ENCODE measurements at regions not wholly inside any gene's neighbourhood (a gene's known extent, or its start where the extent isn't known, plus 50 kb on each side); places are given as distances from the start of the nearest gene placed in this dataset.
"Not testable (repeated sequence)": the region's sequence is repeated elsewhere in the genome, so short reads cannot be mapped to it uniquely, and the experiment has no call there.

- TF ChIP-seq, protein P1, sequence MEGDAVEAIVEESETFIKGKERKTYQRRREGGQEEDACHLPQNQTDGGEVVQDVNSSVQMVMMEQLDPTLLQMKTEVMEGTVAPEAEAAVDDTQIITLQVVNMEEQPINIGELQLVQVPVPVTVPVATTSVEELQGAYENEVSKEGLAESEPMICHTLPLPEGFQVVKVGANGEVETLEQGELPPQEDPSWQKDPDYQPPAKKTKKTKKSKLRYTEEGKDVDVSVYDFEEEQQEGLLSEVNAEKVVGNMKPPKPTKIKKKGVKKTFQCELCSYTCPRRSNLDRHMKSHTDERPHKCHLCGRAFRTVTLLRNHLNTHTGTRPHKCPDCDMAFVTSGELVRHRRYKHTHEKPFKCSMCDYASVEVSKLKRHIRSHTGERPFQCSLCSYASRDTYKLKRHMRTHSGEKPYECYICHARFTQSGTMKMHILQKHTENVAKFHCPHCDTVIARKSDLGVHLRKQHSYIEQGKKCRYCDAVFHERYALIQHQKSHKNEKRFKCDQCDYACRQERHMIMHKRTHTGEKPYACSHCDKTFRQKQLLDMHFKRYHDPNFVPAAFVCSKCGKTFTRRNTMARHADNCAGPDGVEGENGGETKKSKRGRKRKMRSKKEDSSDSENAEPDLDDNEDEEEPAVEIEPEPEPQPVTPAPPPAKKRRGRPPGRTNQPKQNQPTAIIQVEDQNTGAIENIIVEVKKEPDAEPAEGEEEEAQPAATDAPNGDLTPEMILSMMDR (conservative IDR thresholded peaks at IDR 0.05) = no peak
- no peak for TF ChIP-seq ZFX (IDR thresholded peaks at IDR 0.05)
- no peak overlapping the region for H3K27ac ChIP-seq
These were observed 617.3 kb upstream of the GOT2 start for GRCh38 chr16:59351305-59351903.

- TF ChIP-seq ZFX (IDR thresholded peaks at IDR 0.05) = no peak
- TF ChIP-seq, protein P1 (conservative IDR thresholded peaks at IDR 0.05) = no peak
- H3K27ac ChIP-seq = no peak overlapping the region
These were observed 616.6 kb upstream of the GOT2 start for GRCh38 chr16:59350670-59351069.

DNA sequence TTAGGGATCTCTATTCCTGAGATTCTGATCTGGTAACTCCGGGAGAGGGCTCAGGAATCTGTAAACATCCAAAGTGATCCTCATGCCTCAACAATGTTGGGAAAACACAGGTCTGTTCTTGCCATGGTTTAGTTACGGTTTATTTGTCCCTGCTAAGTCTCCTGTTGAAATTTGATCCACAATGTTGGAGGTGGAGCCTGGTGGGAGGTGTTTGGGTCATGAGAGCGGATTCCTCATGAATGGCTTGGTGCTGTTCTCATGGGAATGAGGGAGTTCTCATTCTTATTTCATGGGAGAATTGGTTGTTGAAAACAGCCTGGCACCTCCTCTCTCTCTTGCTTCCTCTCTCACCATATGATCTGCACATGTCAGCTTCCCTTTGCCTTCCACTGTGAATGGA, 608.6 kb upstream of the GOT2 start:
- H3K27ac ChIP-seq = no peak overlapping the region
- TF ChIP-seq, protein P1 (conservative IDR thresholded peaks at IDR 0.05) = no peak
- TF ChIP-seq ZFX (IDR thresholded peaks at IDR 0.05) = no peak

DNA sequence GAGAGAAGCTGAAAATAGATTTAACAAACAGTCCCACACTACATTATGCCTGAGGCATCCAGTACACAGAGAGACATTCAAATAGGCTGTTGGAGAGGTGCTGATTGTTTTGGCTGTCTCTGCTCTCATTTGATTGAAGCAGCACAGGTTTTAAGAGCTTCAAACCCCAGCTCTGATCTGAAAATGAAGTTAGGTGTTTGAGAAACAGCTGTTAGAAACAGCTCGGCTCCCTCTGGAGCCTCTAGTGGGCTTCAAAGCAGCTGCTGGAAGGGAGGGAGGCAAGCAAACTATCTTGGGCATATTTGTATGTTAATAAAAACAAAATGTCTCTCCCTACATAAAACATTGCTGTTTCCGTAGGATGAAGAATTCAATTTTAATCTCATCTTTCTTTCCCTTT, 607.3 kb upstream of the GOT2 start:
- no peak for TF ChIP-seq ZFX (IDR thresholded peaks at IDR 0.05)
- TF ChIP-seq, protein P1 (conservative IDR thresholded peaks at IDR 0.05) = no peak
- no peak overlapping the region for H3K27ac ChIP-seq

DNA sequence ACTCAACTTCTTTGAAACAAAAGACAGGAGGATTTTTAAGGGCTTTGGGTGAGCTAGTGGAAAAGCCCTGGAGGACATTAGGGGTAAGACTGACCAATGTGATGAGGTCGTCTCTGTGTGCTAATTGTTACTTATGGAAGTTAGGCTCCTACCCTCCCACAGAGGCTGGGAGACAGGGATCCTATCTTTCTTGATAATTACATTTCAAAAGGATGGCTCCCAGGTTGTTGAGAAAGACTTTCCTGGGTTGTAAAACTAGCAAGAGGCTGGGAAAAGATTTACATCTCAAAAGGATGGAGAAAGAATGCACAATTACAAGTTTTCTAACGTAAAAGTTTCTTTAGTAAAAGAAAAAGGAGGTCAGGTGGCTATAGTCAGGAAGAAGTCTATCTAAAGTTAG, 605.8 kb upstream of the GOT2 start:
- no peak overlapping the region for H3K27ac ChIP-seq
- TF ChIP-seq ZFX (IDR thresholded peaks at IDR 0.05) = no peak
- TF ChIP-seq, protein P1 (conservative IDR thresholded peaks at IDR 0.05) = no peak

DNA sequence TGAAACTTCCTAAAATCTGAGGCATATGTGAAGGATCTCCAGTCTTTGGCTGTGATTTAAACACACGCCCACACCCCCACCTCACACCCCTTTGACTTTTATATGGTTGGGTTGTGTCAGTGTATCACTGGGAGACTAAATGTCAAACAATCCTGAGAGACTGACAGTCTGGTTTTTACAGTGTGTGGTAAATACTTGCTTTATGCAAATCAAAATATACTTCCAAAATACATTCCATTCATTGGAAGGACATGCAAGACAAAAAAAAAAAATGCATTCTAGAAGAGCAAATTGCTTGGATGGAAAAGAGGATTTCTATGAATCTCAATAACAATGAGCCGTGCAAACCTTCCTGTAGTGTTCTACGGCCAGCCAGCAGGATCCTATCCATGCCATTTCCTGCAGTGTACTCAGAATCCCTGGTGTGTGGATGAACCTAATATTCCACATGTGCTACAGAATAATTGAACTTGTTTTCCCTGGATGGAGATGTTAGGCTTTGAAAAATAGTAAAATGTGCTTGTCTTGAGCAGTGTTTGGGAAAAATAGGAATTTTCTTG, 602.1 kb upstream of the GOT2 start:
- no peak overlapping the region for H3K27ac ChIP-seq
- no peak for TF ChIP-seq ZFX (IDR thresholded peaks at IDR 0.05)
- TF ChIP-seq, protein P1 (conservative IDR thresholded peaks at IDR 0.05) = no peak

DNA sequence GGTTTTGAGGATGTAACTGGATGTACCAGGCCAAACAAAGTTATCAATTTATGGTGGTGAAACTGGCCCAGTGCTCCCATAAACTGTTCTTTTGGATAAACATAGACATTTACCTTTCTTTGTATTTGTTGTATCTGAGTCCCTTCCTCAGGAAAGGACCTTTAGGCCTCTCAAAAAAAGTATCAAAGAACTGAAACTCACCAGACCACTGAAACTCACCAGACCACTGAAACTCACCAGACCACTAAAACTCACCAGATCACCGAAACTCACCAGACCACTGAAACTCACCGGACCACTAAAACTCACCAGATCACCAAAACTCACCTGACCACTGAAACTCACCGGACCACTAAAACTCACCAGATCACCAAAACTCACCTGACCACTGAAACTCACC, 597.6 kb upstream of the GOT2 start:
- H3K27ac ChIP-seq = not testable (repeated sequence)
